Natural killer cell treated with Interleukin-12 subunit alpha and Interleukin-12 subunit beta and Interleukin-15 and Interleukin-18, amount 100 ng/mL, for 72 hours (primary cell): ENCODE measurements at regions not wholly inside any gene's neighbourhood (a gene's known extent, or its start where the extent isn't known, plus 50 kb on each side); places are given as distances from the start of the nearest gene placed in this dataset.

Experiments used
- ATAC-seq, 2 donors: fragments of 150-1000 bp; cut with Tn5 transposase in 1 of 2; sonication (Bioruptor Pico), chemical (Tn5 transposase) in 1 of 2; 2 replicates each; pipeline ENCODE4 v1.10.0; 2021
- DNase-seq: peaks from one replicate; pipeline ENCODE4 v3.0.0; 2022; ENCODE audit warnings: low spot score
- H3K27ac Mint-ChIP-seq, 2 donors: 1 replicate in 1 of 2; 2 replicates in 1 of 2; pipeline ENCODE4 v1.8.0; 2022; ENCODE audit warnings: mixed read lengths in 2 of 2, mild to moderate bottlenecking in 1 of 2, moderate library complexity in 1 of 2
- H3K27me3 Mint-ChIP-seq, 2 donors: 1 replicate in 1 of 2; 2 replicates in 1 of 2; pipeline ENCODE4 v1.8.0; 2022; ENCODE audit warnings: mixed read lengths in 2 of 2
- H3K36me3 Mint-ChIP-seq: one replicate; pipeline ENCODE4 v1.8.0; 2022; ENCODE audit warnings: mixed read lengths
- H3K4me1 Mint-ChIP-seq, 2 donors: 1 replicate in 1 of 2; 2 replicates in 1 of 2; pipeline ENCODE4 v1.8.0; 2022; ENCODE audit warnings: low read depth in 2 of 2, mixed read lengths in 2 of 2, mild to moderate bottlenecking in 1 of 2
- H3K4me3 Mint-ChIP-seq: one replicate; pipeline ENCODE4 v1.8.0; 2022; ENCODE audit warnings: mixed read lengths
- H3K9me3 Mint-ChIP-seq: 2 replicates; pipeline ENCODE4 v1.8.0; 2022; ENCODE audit warnings: mixed read lengths

DNA sequence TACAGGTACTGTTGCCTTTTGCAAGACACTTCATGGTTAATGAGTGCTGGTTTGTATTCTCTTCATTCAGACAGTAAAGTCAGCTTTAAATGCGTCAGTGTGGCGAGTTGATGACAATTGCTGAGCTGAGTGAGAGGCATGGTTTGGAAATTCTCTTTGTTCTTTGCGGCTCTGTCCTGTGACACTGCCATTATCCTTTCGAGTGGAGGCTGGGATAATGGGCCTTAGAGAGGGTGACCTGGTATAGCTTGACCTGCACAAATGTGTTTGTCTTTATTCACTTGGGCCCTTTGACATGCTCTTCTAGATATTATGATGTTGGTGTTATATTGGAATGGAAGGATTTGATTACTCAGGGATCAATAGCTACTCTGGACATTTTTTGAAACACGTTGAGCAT lies 208.5 kb upstream of the FAT1 start:
- Mint-ChIP-seq H3K36me3 (no peaks in the 10 kb centered on the region), H3K27ac (no peak overlapping the region)

DNA sequence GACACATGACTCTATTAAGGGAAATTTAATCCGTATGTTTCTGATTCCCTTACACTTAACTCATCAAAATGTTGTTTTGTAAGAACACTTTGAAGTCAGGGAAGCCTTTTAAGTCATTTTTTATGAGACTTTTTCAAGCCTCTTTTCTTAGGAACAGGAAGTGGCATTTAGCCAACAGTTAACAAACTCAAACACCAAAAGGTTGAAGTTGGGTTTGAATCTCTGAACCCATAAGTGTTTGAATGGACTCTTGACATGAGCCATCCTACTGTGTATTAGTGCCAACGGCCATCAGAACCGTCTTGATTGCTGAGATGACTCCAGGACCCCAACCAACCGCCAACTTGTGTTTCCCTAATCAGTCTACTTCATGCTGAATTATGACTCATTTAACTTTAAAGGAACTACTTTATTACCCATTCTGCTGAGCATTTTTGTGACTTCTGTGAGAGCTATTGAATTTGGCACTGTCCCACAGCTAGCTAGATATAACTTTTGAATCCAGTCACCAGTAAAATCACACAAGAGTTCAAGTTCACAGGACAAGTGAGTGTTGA lies 209.1 kb upstream of the FAT1 start:
- Mint-ChIP-seq H3K9me3 (peaks cover 9% of the 10 kb centered on the region), H3K4me3 (no peak overlapping the region), H3K36me3 (peaks cover under 1% of the 10 kb centered on the region), H3K27me3 (no peaks in the 10 kb centered on the region), H3K27ac (no peak overlapping the region), H3K4me1 (no peaks in the 10 kb centered on the region)
- ATAC-seq: no peak
- DNase-seq: no peak

More for the DNA sequence above, 208.5 kb upstream of the FAT1 start:
- no peak for ATAC-seq
- DNase-seq: no peak
- Mint-ChIP-seq H3K4me1 (no peaks in the 10 kb centered on the region), H3K4me3 (no peak overlapping the region), H3K27me3 (no peaks in the 10 kb centered on the region), H3K9me3 (peaks cover 11% of the 10 kb centered on the region)

DNA sequence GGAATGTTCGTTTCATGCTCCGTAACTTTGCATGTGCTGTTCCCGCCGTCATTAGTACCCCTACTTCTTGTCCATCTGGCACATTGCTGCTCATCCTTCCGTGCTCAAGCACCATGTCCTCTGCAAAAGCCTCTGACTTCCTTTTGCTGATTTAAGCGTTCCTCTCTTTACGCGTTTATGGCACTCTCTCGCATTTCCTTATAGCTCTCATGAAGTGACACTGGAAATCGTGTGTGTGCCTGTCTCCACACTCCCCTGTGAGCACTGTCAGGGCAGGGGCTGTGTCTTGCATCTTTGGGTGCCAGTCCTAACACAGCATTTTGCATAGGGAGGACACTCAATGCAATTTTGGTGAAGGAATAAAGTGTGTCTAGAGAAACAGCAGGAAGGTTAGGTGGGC lies 210.6 kb upstream of the FAT1 start:
- Mint-ChIP-seq H3K36me3 (peaks cover 6% of the 10 kb centered on the region), H3K27ac (no peak overlapping the region), H3K4me1 (no peaks in the 10 kb centered on the region), H3K27me3 (no peaks in the 10 kb centered on the region), H3K4me3 (no peak overlapping the region), H3K9me3 (peaks cover 14% of the 10 kb centered on the region)
- ATAC-seq (no peak), DNase-seq (no peak)

GRCh38 chr4:186934841-186935443 lies 211.3 kb upstream of the FAT1 start:
- DNase-seq: no peak
- Mint-ChIP-seq H3K4me3 (no peak overlapping the region), H3K27me3 (no peaks in the 10 kb centered on the region), H3K9me3 (peaks cover 14% of the 10 kb centered on the region), H3K36me3 (peaks cover 6% of the 10 kb centered on the region), H3K4me1 (no peaks in the 10 kb centered on the region), H3K27ac (no peak overlapping the region)
- no peak for ATAC-seq

- peaks cover 6% of the 10 kb centered on the region for H3K36me3 Mint-ChIP-seq
- H3K4me3 Mint-ChIP-seq: no peak overlapping the region
- no peak for ATAC-seq
- no peaks in the 10 kb centered on the region for H3K4me1 Mint-ChIP-seq
- H3K27me3 Mint-ChIP-seq: no peaks in the 10 kb centered on the region
- H3K9me3 Mint-ChIP-seq: peaks cover 14% of the 10 kb centered on the region
- DNase-seq: no peak
- no peak overlapping the region for H3K27ac Mint-ChIP-seq
Measured at GRCh38 chr4:186935901-186936300, 212.2 kb upstream of the FAT1 start.

DNA sequence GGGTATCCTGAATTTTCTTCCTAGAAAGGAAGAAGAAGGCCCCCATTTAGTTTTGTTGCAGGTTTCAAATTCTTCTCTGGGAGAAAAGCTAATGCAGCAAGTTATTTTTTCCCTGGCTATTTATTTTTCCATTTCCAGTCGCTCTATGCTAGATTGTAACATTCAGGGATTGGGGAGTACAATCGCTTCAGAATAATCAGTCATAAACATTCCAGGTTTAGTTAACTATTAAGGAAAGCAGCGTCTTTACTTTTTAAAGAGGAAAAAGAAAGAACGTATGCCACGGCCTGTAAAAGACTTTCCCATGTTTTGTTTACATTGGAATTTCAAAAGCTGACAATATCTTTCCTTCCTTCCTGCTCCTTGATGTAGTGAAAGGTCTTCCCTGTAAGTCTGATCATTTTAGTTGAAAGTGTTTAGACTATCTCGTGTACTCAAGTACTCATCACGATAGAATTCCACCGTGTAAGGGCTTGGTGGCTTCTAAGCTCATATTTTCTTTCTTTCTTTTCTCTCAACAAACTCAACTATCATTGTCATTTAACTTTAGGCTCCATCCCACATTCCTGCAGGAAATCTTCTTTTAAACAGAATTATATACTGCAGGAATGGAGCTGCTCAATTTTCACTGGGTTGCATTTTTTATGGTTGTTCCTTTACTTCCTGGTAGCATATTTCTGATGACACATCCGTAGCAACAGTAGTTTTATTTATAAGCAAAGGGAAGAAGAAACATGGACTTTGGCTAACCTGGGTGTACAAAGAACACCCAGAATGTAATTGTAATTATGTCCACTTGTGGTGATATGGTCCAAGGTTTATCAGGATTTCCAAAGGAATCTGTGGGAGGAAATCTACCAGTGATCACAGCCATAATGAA lies 213.1 kb upstream of the FAT1 start:
- H3K36me3 Mint-ChIP-seq: peaks cover 6% of the 10 kb centered on the region
- H3K9me3 Mint-ChIP-seq: peaks cover 14% of the 10 kb centered on the region
- no peak for ATAC-seq

GRCh38 chr4:186939226-186939625 lies 215.6 kb upstream of the FAT1 start:
- ATAC-seq: no peak
- Mint-ChIP-seq H3K27ac (no peak overlapping the region), H3K4me1 (no peaks in the 10 kb centered on the region), H3K4me3 (no peak overlapping the region), H3K36me3 (peaks cover 6% of the 10 kb centered on the region), H3K27me3 (no peaks in the 10 kb centered on the region), H3K9me3 (peaks cover 20% of the 10 kb centered on the region)
- no peak for DNase-seq

More for the DNA sequence above, 213.1 kb upstream of the FAT1 start:
- no peak for DNase-seq
- Mint-ChIP-seq H3K27ac (no peak overlapping the region), H3K4me3 (no peak overlapping the region), H3K4me1 (no peaks in the 10 kb centered on the region), H3K27me3 (no peaks in the 10 kb centered on the region)

GRCh38 chr4:186939766-186940165 lies 216.1 kb upstream of the FAT1 start:
- Mint-ChIP-seq H3K4me1 (no peaks in the 10 kb centered on the region), H3K36me3 (peaks cover 6% of the 10 kb centered on the region), H3K27me3 (no peaks in the 10 kb centered on the region), H3K27ac (no peak overlapping the region), H3K4me3 (no peak overlapping the region), H3K9me3 (peaks cover 23% of the 10 kb centered on the region)
- DNase-seq (no peak), ATAC-seq (no peak)

DNA sequence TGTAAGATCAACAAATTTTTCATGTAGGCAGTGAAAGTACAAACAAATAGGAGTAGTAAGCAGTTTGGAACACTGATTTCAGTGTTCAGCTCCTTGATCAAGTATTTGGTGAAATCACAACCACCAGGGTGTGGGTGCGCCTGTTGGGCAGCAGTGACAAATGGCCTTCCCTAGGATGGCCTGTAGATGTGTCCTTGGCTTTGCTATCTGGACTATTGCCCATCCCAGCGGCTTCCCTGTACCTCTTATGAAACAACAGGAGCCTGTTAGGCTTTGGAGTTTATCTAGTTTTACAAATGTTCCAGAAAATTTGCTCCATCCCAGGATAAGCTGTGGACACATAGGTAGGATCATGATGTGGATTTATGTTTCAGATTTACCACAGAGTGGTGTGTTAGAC lies 216.8 kb upstream of the FAT1 start:
- no peaks in the 10 kb centered on the region for H3K27me3 Mint-ChIP-seq
- H3K27ac Mint-ChIP-seq: no peak overlapping the region
- peaks cover 22% of the 10 kb centered on the region for H3K9me3 Mint-ChIP-seq
- H3K4me1 Mint-ChIP-seq: no peaks in the 10 kb centered on the region
- no peak for DNase-seq
- H3K36me3 Mint-ChIP-seq: peaks cover 6% of the 10 kb centered on the region
- ATAC-seq: no peak
- no peak overlapping the region for H3K4me3 Mint-ChIP-seq

DNA sequence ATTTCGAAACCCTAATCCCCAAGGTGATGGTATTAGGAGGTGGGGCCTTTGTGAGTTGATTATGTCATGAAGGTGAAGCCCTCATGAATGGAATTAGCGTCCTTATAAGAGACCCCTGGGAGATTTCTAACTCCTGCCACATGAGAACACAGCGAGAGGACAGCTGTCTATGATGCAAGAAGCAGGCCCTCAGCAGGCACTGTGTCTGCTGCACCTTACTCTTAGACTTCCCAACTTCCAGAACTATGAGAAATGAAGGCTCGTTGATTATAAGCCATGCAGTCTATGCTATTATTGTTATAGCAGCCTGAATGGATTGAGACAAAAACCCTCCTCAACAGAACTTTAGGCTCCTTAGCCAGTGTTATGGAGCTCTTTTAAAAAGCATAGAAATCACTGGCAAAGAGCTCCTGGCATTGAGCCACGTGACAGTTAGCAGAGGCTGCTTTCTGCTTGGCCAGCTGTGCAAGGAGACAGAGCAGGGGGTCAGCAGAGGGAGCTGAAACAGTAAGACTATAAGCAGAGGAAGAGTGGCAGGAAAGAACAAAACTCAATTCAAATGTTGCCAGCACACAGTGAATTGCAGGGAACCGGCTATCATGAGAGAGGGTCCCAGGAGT lies 219.2 kb upstream of the FAT1 start:
- no peak overlapping the region for H3K4me3 Mint-ChIP-seq
- no peaks in the 10 kb centered on the region for H3K27me3 Mint-ChIP-seq
- no peaks in the 10 kb centered on the region for H3K4me1 Mint-ChIP-seq
- no peak for ATAC-seq
- no peak overlapping the region for H3K27ac Mint-ChIP-seq
- DNase-seq: no peak
- H3K36me3 Mint-ChIP-seq: peaks cover 8% of the 10 kb centered on the region
- peaks cover 24% of the 10 kb centered on the region for H3K9me3 Mint-ChIP-seq

DNA sequence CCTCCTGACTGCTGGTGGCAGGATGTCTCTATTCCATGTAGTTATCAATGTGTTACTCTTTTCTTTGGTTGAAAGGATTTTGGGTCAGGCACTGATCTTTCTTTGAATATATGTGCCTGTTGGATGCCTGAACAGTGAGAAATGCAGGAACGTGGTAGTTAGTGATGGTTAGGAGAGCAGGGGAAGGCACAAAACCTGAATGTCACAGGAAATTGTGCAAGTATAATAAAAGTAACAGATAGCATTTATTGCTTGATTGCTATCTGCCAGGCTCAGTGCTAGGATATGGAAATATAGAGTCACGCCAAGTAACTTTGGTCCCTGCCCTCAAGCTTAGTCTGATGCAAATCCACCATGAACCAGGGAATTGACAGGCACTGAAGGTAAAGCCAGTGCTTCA lies 219.8 kb upstream of the FAT1 start:
- peaks cover 22% of the 10 kb centered on the region for H3K9me3 Mint-ChIP-seq
- H3K27me3 Mint-ChIP-seq: no peaks in the 10 kb centered on the region
- H3K4me3 Mint-ChIP-seq: no peak overlapping the region
- no peaks in the 10 kb centered on the region for H3K4me1 Mint-ChIP-seq
- DNase-seq: no peak
- H3K36me3 Mint-ChIP-seq: peaks cover 4% of the 10 kb centered on the region
- no peak overlapping the region for H3K27ac Mint-ChIP-seq
- ATAC-seq: no peak

- Mint-ChIP-seq H3K4me3 (no peak overlapping the region), H3K27ac (no peak overlapping the region), H3K9me3 (peaks cover 23% of the 10 kb centered on the region), H3K4me1 (no peaks in the 10 kb centered on the region), H3K36me3 (peaks cover 4% of the 10 kb centered on the region), H3K27me3 (no peaks in the 10 kb centered on the region)
- DNase-seq (no peak), ATAC-seq (no peak)
Measured at GRCh38 chr4:186946136-186946535, 222.5 kb upstream of the FAT1 start.

DNA sequence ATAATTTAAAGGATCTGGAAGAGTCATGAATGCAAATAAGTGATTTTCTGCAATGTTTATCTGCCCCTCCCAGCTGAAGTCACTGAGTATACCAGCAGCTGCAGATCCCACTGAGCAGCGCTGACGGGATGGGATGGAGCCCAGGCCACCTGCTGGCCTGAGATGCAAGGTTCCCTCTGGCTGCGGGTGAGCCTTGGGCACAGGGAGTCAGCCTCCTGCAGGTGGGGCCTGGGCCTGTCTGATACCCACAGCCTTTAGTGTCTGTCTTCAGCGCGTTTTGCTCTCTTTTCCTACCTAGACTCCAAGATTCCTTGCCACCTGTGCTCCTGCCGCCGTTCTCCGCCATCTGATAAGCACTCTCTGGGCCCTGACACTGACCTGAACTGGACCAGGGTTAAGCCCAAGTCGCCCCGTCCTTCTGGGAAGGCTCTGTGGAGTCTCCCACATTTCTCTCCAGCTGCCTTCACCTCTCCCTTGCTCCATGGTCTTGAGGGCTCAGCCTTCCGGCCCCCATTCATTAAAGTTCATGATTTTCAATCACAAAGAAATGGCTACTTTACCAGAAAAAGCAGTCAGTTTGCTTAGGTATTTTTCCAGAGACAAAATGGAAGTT lies 223.1 kb upstream of the FAT1 start:
- Mint-ChIP-seq H3K4me3 (no peak overlapping the region), H3K36me3 (peaks cover 4% of the 10 kb centered on the region), H3K27ac (no peak overlapping the region), H3K4me1 (no peaks in the 10 kb centered on the region), H3K27me3 (no peaks in the 10 kb centered on the region), H3K9me3 (peaks cover 23% of the 10 kb centered on the region)
- ATAC-seq (no peak), DNase-seq (no peak)
